Breast epithelium (tissue), 4 donors: ENCODE measurements at regions not wholly inside any gene's neighbourhood (a gene's known extent, or its start where the extent isn't known, plus 50 kb on each side); places are given as distances from the start of the nearest gene placed in this dataset.

Experiments
- DNase-seq, 2 donors: peaks; one replicate each; pipeline ENCODE4 v3.0.0-alpha.2; 2019; ENCODE audit warnings: low spot score in 2 of 2
- H3K27ac ChIP-seq, 2 donors: fragments of 200-600 bp; sonication (generic) in 1 of 2; one replicate each; pipeline ENCODE4 v1.5.1; 2016 to 2019; ENCODE audit warnings: mild to moderate bottlenecking in 1 of 2
- H3K27me3 ChIP-seq, 2 donors: fragments of 200-600 bp; sonication (generic) in 1 of 2; one replicate each; pipeline versions ENCODE4 v1.5.1 to v1.6.0; 2017 to 2019; ENCODE audit warnings: control low read depth in 1 of 2, mild to moderate bottlenecking in 1 of 2
- H3K36me3 ChIP-seq: fragments of 200-600 bp; one replicate; pipeline ENCODE4 v1.5.1; 2019
- H3K4me1 ChIP-seq, 2 donors: fragments of 200-600 bp; sonication (generic); one replicate each; pipeline ENCODE4 v1.5.1; 2016 to 2019; ENCODE audit warnings: control low read depth in 1 of 2
- H3K4me3 ChIP-seq, 3 donors: fragments of 200-600 bp; sonication (generic); 1 replicate in 2 of 3; 2 replicates in 1 of 3; pipeline ENCODE4 v1.5.1; 2016 to 2019; ENCODE audit warnings: mild to moderate bottlenecking in 3 of 3, moderate library complexity in 2 of 3
- H3K9me3 ChIP-seq, 2 donors: fragments of 200-600 bp; sonication (generic) in 1 of 2; one replicate each; pipeline ENCODE4 v1.5.1; 2016 to 2019; ENCODE audit warnings: control low read depth in 1 of 2
- POLR2A ChIP-seq: fragments of 450-650 bp; IDR thresholded peaks from one replicate; pipeline ENCODE4 v1.6.1; 2016; ENCODE audit warnings: antibody characterized with exemption, mild to moderate bottlenecking, moderate library complexity
- POLR2AphosphoS5 ChIP-seq, 3 donors: sonication (generic); formaldehyde crosslinking; IDR thresholded peaks; one replicate each; pipeline ENCODE4 v1.6.1; 2017; ENCODE audit warnings: antibody characterized with exemption in 3 of 3
- intact Hi-C: fragments of 100-400 bp; cut with DNase I; formaldehyde crosslinking; loops from one replicate; pipeline ENCODE4 v1.15.1; 2023; ENCODE audit warnings: low total_unique reads
- TF ChIP-seq, protein P1 (sequence below), 3 donors: fragments of 450-650 bp; IDR thresholded peaks; one replicate each; pipeline ENCODE4 v1.5.1; 2016 to 2017; ENCODE audit warnings: antibody characterized with exemption in 3 of 3, mild to moderate bottlenecking in 3 of 3, moderate library complexity in 3 of 3

- H3K4me3 ChIP-seq: no peak overlapping the region
- H3K27ac ChIP-seq: peak overlapping the region; percentile 63 to 85
- H3K36me3 ChIP-seq: no peaks in the 10 kb centered on the region
- intact Hi-C loops: no loop called here
- no peaks in the 10 kb centered on the region for H3K4me1 ChIP-seq
- no peaks in the 10 kb centered on the region for H3K27me3 ChIP-seq
- H3K9me3 ChIP-seq: no peaks in the 10 kb centered on the region
- DNase-seq: no peak
- no peak for TF ChIP-seq POLR2A
- TF ChIP-seq, protein P1, sequence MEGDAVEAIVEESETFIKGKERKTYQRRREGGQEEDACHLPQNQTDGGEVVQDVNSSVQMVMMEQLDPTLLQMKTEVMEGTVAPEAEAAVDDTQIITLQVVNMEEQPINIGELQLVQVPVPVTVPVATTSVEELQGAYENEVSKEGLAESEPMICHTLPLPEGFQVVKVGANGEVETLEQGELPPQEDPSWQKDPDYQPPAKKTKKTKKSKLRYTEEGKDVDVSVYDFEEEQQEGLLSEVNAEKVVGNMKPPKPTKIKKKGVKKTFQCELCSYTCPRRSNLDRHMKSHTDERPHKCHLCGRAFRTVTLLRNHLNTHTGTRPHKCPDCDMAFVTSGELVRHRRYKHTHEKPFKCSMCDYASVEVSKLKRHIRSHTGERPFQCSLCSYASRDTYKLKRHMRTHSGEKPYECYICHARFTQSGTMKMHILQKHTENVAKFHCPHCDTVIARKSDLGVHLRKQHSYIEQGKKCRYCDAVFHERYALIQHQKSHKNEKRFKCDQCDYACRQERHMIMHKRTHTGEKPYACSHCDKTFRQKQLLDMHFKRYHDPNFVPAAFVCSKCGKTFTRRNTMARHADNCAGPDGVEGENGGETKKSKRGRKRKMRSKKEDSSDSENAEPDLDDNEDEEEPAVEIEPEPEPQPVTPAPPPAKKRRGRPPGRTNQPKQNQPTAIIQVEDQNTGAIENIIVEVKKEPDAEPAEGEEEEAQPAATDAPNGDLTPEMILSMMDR (IDR thresholded peaks at IDR 0.05): no peak
- no peak for TF ChIP-seq POLR2AphosphoS5 (IDR thresholded peaks at IDR 0.05)
These were observed 133.4 kb upstream of the RND3 start for GRCh38 chr2:150620855-150621254.

DNA sequence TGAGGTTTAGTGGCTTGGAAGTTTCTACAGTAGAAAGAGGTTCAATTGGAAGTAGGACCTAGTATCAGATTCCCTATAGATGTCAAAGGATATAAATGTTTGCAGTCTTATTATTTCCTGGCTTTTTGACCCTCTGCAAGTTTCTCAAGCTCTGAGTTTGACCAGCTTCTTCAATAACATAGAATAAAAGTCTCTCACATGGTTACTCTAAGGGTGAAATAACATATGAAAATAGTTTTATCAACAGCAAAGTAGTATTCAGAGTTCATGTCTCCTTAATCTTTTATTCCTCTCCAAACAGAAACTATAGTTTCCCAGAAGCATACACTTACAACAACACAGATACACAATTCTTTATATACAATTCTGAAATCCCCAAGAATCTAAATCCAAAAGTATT lies 132.9 kb upstream of the RND3 start:
- TF ChIP-seq, protein P1 (IDR thresholded peaks at IDR 0.05): no peak
- TF ChIP-seq POLR2A (no peak), POLR2AphosphoS5 (IDR thresholded peaks at IDR 0.05) (no peak)
- intact Hi-C loops: no loop called here
- H3K4me1 ChIP-seq: no peaks in the 10 kb centered on the region
- H3K9me3 ChIP-seq: no peaks in the 10 kb centered on the region
- peak overlapping the region; percentile 63 to 85 for H3K27ac ChIP-seq
- DNase-seq: no peak
- H3K27me3 ChIP-seq: no peaks in the 10 kb centered on the region
- no peaks in the 10 kb centered on the region for H3K36me3 ChIP-seq
- H3K4me3 ChIP-seq: no peak overlapping the region

GRCh38 chr2:150619607-150620330 lies 132.3 kb upstream of the RND3 start:
- Histone ChIP-seq H3K4me1 (no peaks in the 10 kb centered on the region), H3K27ac (peak overlapping the region; percentile 63 to 85), H3K4me3 (no peak overlapping the region), H3K36me3 (no peaks in the 10 kb centered on the region), H3K27me3 (no peaks in the 10 kb centered on the region), H3K9me3 (no peaks in the 10 kb centered on the region)
- TF ChIP-seq, protein P1 (IDR thresholded peaks at IDR 0.05): no peak
- TF ChIP-seq POLR2AphosphoS5 (IDR thresholded peaks at IDR 0.05) (no peak), POLR2A (no peak)
- intact Hi-C loops: no loop called here
- no peak for DNase-seq

DNA sequence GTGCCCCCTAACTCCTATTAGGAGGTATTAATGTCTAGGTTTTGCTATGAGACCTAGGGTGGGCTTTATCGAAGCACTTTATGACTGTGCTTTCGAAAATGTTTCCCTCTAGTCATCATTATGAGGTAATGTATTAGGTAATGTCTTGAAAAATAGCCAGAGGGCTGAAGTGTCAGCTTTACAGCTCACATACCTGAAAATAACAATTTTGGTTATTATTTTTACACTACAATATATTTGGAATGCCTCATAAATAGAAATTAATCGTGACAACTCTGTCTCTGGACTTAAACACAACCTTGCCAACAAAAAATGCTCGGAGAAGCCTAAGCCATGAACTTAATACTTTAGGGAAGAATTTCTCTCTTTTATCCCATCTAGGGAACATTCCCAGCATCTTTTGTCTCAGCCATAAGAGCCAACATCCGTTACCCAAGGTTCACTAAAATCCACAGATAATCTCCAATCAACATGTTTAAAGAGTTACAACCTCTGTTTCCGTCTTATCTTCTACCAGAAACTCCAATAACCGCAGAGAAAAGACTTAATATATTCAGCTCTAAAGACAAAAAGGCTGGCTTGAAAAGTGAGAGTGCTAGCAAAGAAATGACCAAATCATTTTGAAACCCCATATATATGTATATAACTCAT lies 130.9 kb upstream of the RND3 start:
- TF ChIP-seq, protein P1 (IDR thresholded peaks at IDR 0.05): no peak
- Histone ChIP-seq H3K27me3 (no peaks in the 10 kb centered on the region), H3K27ac (peak overlapping the region; percentile 63 to 65), H3K9me3 (no peaks in the 10 kb centered on the region), H3K36me3 (no peaks in the 10 kb centered on the region), H3K4me3 (no peak overlapping the region), H3K4me1 (peaks cover 0 to 5% of the 10 kb centered on the region in 2 donors)
- intact Hi-C loops: no loop called here
- DNase-seq: no peak

- Histone ChIP-seq H3K27me3 (no peaks in the 10 kb centered on the region), H3K4me3 (no peak overlapping the region), H3K27ac (peak overlapping the region; percentile 63 to 65), H3K36me3 (no peaks in the 10 kb centered on the region), H3K9me3 (no peaks in the 10 kb centered on the region), H3K4me1 (peaks cover 0 to 5% of the 10 kb centered on the region in 2 donors)
- TF ChIP-seq, protein P1 (IDR thresholded peaks at IDR 0.05): no peak
- TF ChIP-seq POLR2AphosphoS5 (IDR thresholded peaks at IDR 0.05) (no peak), POLR2A (no peak)
- no peak for DNase-seq
- intact Hi-C loops: loop anchor here (2.0 kb wide), 1 partner anchor 37 kb away; no protein-coding TSS in a partner anchor
These were observed 130.0 kb upstream of the RND3 start for GRCh38 chr2:150617351-150617978.
